CD14-positive monocyte (primary cell): ENCODE measurements at regions not wholly inside any gene's neighbourhood (a gene's known extent, or its start where the extent isn't known, plus 50 kb on each side); places are given as distances from the start of the nearest gene placed in this dataset.

Experiments
- DNase-seq, 3 donors: peaks; one replicate each; pipeline ENCODE4 v3.0.0-alpha.2; 2011 to 2022
- H2AFZ ChIP-seq: 2 replicates; pipeline ENCODE4 v1.6.0; 2012; ENCODE audit warnings: mild to moderate bottlenecking, low read depth, low read length, inconsistent platforms; ENCODE audit not compliant: insufficient read depth, poor library complexity, severe bottlenecking
- H3K27ac ChIP-seq, 2 donors: 1 replicate in 1 of 2; 2 replicates in 1 of 2; pipeline ENCODE4 v1.5.1; 2012 to 2013; ENCODE audit warnings: low read length in 2 of 2, control low read depth in 1 of 2, inconsistent platforms in 1 of 2, low read depth in 1 of 2, mild to moderate bottlenecking in 1 of 2
- H3K27me3 ChIP-seq, 2 donors: one replicate each; pipeline versions ENCODE4 v1.6.0 to v1.6.1; 2011 to 2013; ENCODE audit warnings: low read length in 2 of 2; ENCODE audit not compliant: control insufficient read depth in 2 of 2, insufficient read depth in 2 of 2
- H3K36me3 ChIP-seq, 2 donors: replicated peaks in 1 of 2; 1 replicate in 1 of 2; 2 replicates in 1 of 2; pipeline versions ENCODE4 v1.5.1 to v1.6.1; 2012 to 2013; ENCODE audit warnings: low read length in 2 of 2, control low read depth in 1 of 2, inconsistent platforms in 1 of 2, mild to moderate bottlenecking in 1 of 2; ENCODE audit not compliant: insufficient read depth in 2 of 2, control insufficient read depth in 1 of 2
- H3K4me1 ChIP-seq, 2 donors: 1 replicate in 1 of 2; 2 replicates in 1 of 2; pipeline versions ENCODE4 v1.5.1 to v1.6.1; 2012 to 2013; ENCODE audit warnings: low read length in 2 of 2, control low read depth in 1 of 2, inconsistent platforms in 1 of 2, mild to moderate bottlenecking in 1 of 2, moderate library complexity in 1 of 2; ENCODE audit not compliant: insufficient read depth in 2 of 2, control insufficient read depth in 1 of 2
- H3K4me2 ChIP-seq: replicated peaks from 2 replicates; pipeline ENCODE3; 2012; ENCODE audit warnings: low read length, moderate library complexity, mild to moderate bottlenecking; ENCODE audit not compliant: poor library complexity, severe bottlenecking; ENCODE audit errors: extremely low read depth
- H3K4me3 ChIP-seq, 3 experiments: fragments of 200-600 bp in 1 of 3; sonication (generic) in 1 of 3; replicated peaks in 1 of 3; 1 replicate in 2 of 3; 2 replicates in 1 of 3; pipeline ENCODE4 v1.5.1; 2011 to 2013; ENCODE audit warnings: low read length in 3 of 3, mild to moderate bottlenecking in 3 of 3, control low read depth in 2 of 3, low read depth in 2 of 3, inconsistent platforms in 1 of 3, moderate library complexity in 1 of 3
- H3K79me2 ChIP-seq: 2 replicates; pipeline ENCODE4 v1.6.0; 2012; ENCODE audit warnings: mild to moderate bottlenecking, control low read depth, inconsistent platforms, low read length, moderate library complexity; ENCODE audit not compliant: insufficient read depth
- H3K9ac ChIP-seq: 2 replicates; pipeline ENCODE4 v1.6.0; 2017; ENCODE audit warnings: low read length, mild to moderate bottlenecking; ENCODE audit not compliant: insufficient read depth, poor library complexity, severe bottlenecking
- H3K9me3 ChIP-seq, 2 donors: replicated peaks in 1 of 2; 1 replicate in 1 of 2; 2 replicates in 1 of 2; pipeline versions ENCODE4 v1.5.1 to v1.6.1; 2012 to 2013; ENCODE audit warnings: low read length in 2 of 2, control low read depth in 1 of 2; ENCODE audit not compliant: control insufficient read depth in 1 of 2, insufficient read depth in 1 of 2
- H4K20me1 ChIP-seq: 2 replicates; pipeline ENCODE4 v1.6.0; 2012; ENCODE audit warnings: mild to moderate bottlenecking, low read length, control low read depth, moderate library complexity; ENCODE audit not compliant: insufficient read depth
- H3K27ac Mint-ChIP-seq, 7 donors: one replicate each; pipeline ENCODE4 v1.8.0; 2020; ENCODE audit warnings: mild to moderate bottlenecking in 7 of 7, mixed read lengths in 7 of 7, moderate library complexity in 6 of 7, inconsistent platforms in 2 of 7
- H3K27me3 Mint-ChIP-seq, 3 donors: one replicate each; pipeline ENCODE4 v1.8.0; 2021 to 2022; ENCODE audit warnings: low read depth in 3 of 3, mild to moderate bottlenecking in 3 of 3, mixed read lengths in 3 of 3, moderate library complexity in 3 of 3, inconsistent platforms in 1 of 3
- H3K36me3 Mint-ChIP-seq, 2 donors: one replicate each; pipeline ENCODE4 v1.8.0; 2020; ENCODE audit warnings: mixed read lengths in 2 of 2, inconsistent platforms in 1 of 2, mild to moderate bottlenecking in 1 of 2
- H3K4me1 Mint-ChIP-seq: one replicate; pipeline ENCODE4 v1.8.0; 2020; ENCODE audit warnings: mild to moderate bottlenecking, mixed read lengths
- H3K4me3 Mint-ChIP-seq, 2 donors: one replicate each; pipeline ENCODE4 v1.8.0; 2020; ENCODE audit warnings: mild to moderate bottlenecking in 2 of 2, mixed read lengths in 2 of 2, moderate library complexity in 1 of 2
- H3K9me3 Mint-ChIP-seq, 7 donors: one replicate each; pipeline ENCODE4 v1.8.0; 2020 to 2022; ENCODE audit warnings: mixed read lengths in 7 of 7, mild to moderate bottlenecking in 6 of 7, moderate library complexity in 6 of 7, inconsistent platforms in 2 of 7
- WGBS: methylation state at CpG from one replicate; pipeline ENCODE4 v1.1.5; 2013; ENCODE audit warnings: missing lambda C conversion rate; ENCODE audit not compliant: insufficient coverage; 5-methylcytosine and 5-hydroxymethylcytosine counted together
- intact Hi-C, 2 donors: fragments of 100-400 bp; cut with micrococcal nuclease; formaldehyde crosslinking; loops; one replicate each; pipeline versions ENCODE4 v1.15.0 to v1.15.1; 2023
- TF ChIP-seq, protein P1 (sequence below): fragments of 200-600 bp; IDR thresholded peaks from one replicate; pipeline ENCODE4 v1.8.0; 2022; ENCODE audit warnings: antibody characterized with exemption, mild to moderate bottlenecking

DNA sequence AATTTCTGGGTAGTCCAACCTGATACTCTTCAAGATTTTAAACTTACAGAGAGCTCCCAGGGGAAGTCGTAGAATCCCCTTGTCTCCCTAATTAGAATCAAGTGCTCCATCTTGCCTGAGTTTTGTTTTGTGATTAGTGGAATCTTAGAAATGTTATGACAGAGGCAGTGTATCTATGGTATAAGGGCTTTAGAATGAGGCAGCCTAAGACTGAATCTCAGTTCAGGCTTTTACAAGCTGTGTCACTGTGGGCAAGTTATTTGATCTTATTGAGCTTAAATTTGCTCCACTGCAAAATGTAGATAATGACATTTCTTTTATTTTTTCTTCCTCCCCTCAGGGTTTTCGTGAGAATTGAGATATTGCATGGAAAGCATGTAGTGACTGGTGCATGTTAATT is 215.5 kb downstream of the POSTN start:
- Histone ChIP-seq H3K27me3 (no peaks in the 10 kb centered on the region), H3K4me2 (no peak overlapping the region), H4K20me1 (no peaks in the 10 kb centered on the region), H3K9me3 (peaks cover 0 to 5% of the 10 kb centered on the region in 2 donors), H3K4me3 (no peak overlapping the region), H3K36me3 (no peaks in the 10 kb centered on the region), H2AFZ (no peak overlapping the region), H3K9ac (no peak overlapping the region), H3K27ac (no peak overlapping the region), H3K79me2 (no peaks in the 10 kb centered on the region), H3K4me1 (no peaks in the 10 kb centered on the region)
- H3K36me3 Mint-ChIP-seq, result no peaks in the 10 kb centered on the region
- intact Hi-C loops, result no loop called here
- H3K9me3 Mint-ChIP-seq, result peaks cover 0 to 7% (median 2%) of the 10 kb centered on the region in 7 donors
- TF ChIP-seq, protein P1, sequence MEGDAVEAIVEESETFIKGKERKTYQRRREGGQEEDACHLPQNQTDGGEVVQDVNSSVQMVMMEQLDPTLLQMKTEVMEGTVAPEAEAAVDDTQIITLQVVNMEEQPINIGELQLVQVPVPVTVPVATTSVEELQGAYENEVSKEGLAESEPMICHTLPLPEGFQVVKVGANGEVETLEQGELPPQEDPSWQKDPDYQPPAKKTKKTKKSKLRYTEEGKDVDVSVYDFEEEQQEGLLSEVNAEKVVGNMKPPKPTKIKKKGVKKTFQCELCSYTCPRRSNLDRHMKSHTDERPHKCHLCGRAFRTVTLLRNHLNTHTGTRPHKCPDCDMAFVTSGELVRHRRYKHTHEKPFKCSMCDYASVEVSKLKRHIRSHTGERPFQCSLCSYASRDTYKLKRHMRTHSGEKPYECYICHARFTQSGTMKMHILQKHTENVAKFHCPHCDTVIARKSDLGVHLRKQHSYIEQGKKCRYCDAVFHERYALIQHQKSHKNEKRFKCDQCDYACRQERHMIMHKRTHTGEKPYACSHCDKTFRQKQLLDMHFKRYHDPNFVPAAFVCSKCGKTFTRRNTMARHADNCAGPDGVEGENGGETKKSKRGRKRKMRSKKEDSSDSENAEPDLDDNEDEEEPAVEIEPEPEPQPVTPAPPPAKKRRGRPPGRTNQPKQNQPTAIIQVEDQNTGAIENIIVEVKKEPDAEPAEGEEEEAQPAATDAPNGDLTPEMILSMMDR, result no peak
- no peak overlapping the region for H3K4me3 Mint-ChIP-seq
- no CpG with 5 or more reads among the region's 2 CpGs for WGBS
- no peak for DNase-seq
- no peak overlapping the region for H3K27ac Mint-ChIP-seq
- no peaks in the 10 kb centered on the region for H3K4me1 Mint-ChIP-seq
- no peaks in the 10 kb centered on the region for H3K27me3 Mint-ChIP-seq

DNA sequence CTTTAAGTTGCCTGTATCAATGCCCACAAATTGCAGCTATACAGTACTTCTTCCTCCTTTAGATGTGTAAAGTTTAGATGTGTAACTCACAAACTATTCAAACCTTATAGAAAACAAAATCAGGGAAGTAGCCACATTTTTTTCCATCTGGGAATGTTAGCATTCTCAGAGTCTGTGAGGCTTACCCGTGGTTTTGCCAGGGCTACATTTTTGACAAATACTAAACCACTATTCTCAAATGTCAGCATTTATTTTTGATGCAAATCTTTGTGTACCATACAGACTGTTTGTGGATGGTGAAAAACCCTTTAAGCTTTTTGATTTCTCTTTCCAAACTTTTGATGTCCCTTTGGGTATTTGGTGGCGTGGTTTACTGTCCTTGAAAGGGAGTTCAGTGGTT is 216.4 kb downstream of the POSTN start:
- H3K9me3 Mint-ChIP-seq, result peaks cover 0 to 6% (median 2%) of the 10 kb centered on the region in 7 donors
- no CpG with 5 or more reads among the region's 2 CpGs for WGBS
- Histone ChIP-seq H3K27ac (no peak overlapping the region), H3K27me3 (no peaks in the 10 kb centered on the region), H3K4me1 (no peaks in the 10 kb centered on the region), H4K20me1 (no peaks in the 10 kb centered on the region), H3K4me2 (no peak overlapping the region), H3K36me3 (no peaks in the 10 kb centered on the region), H3K9ac (no peak overlapping the region), H3K9me3 (peaks cover 0 to 5% of the 10 kb centered on the region in 2 donors), H3K4me3 (no peak overlapping the region), H3K79me2 (no peaks in the 10 kb centered on the region), H2AFZ (no peak overlapping the region)
- H3K27me3 Mint-ChIP-seq, result no peaks in the 10 kb centered on the region
- intact Hi-C loops, result no loop called here
- H3K4me1 Mint-ChIP-seq, result no peaks in the 10 kb centered on the region
- H3K27ac Mint-ChIP-seq, result no peak overlapping the region
- no peak overlapping the region for H3K4me3 Mint-ChIP-seq
- TF ChIP-seq, protein P1, result no peak
- DNase-seq, result no peak
- no peaks in the 10 kb centered on the region for H3K36me3 Mint-ChIP-seq
